ENCODE measurements at regions not wholly inside any gene's neighbourhood (a gene's known extent, or its start where the extent isn't known, plus 50 kb on each side); places are given as distances from the start of the nearest gene placed in this dataset.
"Not testable (repeated sequence)": the region's sequence is repeated elsewhere in the genome, so short reads cannot be mapped to it uniquely, and the experiment has no call there.

DNA sequence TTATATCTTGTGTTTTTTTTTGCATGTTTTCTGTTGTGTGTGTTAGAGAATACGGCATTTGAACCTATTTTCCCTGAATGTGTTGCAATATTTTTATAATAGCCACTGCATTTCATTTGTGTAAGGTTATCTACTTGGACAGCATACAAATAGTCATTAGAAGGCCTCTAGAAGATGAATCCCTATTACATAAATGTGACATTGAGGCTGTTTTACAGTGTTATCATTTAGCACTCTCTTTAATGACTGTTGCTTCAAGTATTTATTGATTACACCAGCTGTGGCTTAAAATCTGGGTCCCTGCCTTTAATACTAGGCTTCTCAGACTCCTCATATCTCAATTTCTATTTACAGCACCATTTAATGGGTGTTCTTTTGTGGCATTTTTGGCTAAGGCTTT, 465.8 kb downstream of the FRK start:
- DNase-seq, result no peak
- no peak overlapping the region for H3K27ac Mint-ChIP-seq

DNA sequence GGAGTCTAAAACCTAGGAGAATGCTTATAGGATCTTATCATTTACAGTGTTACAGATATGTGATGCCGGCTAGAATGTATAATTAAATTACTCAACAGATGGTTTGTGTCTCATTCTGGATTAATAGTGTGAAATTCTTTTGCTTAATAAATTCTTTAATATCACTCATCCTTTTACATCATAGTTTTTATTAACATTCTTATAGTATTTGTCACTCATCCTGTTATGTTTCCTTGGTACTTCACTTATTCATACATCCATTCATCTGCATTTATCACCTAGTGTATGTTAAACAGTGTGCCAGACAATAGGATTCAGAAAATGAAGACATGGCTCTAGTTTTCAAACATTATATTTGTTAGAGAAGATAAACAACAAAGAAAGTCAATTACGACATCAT, 468.7 kb downstream of the FRK start:
- no peaks in the 10 kb centered on the region for H3K36me3 Mint-ChIP-seq (ENCODE audit: insufficient read depth in 2 of 2)
- H3K27me3 Mint-ChIP-seq (ENCODE audit: low read depth), result no peaks in the 10 kb centered on the region
- peaks cover 6 to 8% of the 10 kb centered on the region in 2 donors for H3K9me3 Mint-ChIP-seq
- H3K4me3 Mint-ChIP-seq, result no peak overlapping the region
- DNase-seq (no peak), ATAC-seq (replicated peaks in 1 of 2) (no peak)
- H3K27ac Mint-ChIP-seq, result no peak overlapping the region
- no peaks in the 10 kb centered on the region for H3K4me1 Mint-ChIP-seq (ENCODE audit: low read depth)

More for the DNA sequence above, 465.8 kb downstream of the FRK start:
- Mint-ChIP-seq H3K4me3 (no peak overlapping the region), H3K27me3 (ENCODE audit: low read depth) (no peaks in the 10 kb centered on the region), H3K36me3 (ENCODE audit: insufficient read depth in 2 of 2) (no peaks in the 10 kb centered on the region), H3K9me3 (peaks cover 10 to 12% of the 10 kb centered on the region in 2 donors), H3K4me1 (ENCODE audit: low read depth) (no peaks in the 10 kb centered on the region)
- ATAC-seq (replicated peaks in 1 of 2), result no peak

DNA sequence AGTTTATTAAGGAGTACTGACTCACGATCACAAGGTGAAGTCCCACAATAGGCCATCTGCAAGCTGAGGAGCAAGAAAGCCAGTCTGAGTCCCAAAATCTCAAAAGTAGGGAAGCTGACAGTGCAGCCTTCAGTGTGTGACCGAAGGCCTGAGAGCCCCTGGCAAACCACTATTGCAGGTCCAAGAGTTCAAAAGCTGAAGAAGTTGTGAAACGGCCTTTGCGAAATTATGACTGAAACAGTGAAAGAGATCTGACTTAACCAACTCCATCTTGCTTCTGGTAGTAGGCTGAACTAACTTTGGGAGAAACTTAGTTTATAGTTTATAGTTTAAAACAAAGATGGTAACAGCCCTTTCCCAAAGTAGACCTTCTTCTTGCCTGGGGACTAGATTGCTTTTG, 471.6 kb downstream of the FRK start:
- not testable (repeated sequence) for H3K4me1 Mint-ChIP-seq (ENCODE audit: low read depth); H3K4me3 Mint-ChIP-seq

DNA sequence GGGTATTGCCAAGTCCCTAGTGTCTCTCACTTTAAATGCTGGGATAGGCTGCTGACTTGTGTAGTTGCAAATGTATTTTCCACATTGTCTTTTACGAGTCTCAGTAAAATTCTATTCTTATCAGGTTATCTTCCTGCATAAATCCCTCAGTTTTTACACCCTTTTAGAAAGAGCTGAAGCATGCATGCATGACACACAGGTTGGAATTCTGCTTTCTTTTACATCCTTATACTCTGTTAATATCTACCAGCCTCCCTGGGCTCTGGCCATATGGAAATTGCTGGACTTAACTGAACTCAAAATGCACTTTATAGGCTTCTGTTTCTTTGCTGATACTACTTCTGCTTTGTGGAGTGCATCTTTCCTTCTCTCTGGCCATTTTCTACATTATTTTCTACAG, 477.4 kb downstream of the FRK start:
- no peaks in the 10 kb centered on the region for H3K4me1 Mint-ChIP-seq (ENCODE audit: low read depth)
- H3K36me3 Mint-ChIP-seq (ENCODE audit: insufficient read depth in 2 of 2), result no peaks in the 10 kb centered on the region
- H3K9me3 Mint-ChIP-seq, result peaks cover 3 to 6% of the 10 kb centered on the region in 2 donors
- H3K4me3 Mint-ChIP-seq, result no peak overlapping the region
- DNase-seq (no peak), ATAC-seq (replicated peaks in 1 of 2) (no peak)
- H3K27ac Mint-ChIP-seq, result no peak overlapping the region
- H3K27me3 Mint-ChIP-seq (ENCODE audit: low read depth), result no peaks in the 10 kb centered on the region

More for the DNA sequence above, 471.6 kb downstream of the FRK start:
- not testable (repeated sequence) for H3K36me3 Mint-ChIP-seq (ENCODE audit: insufficient read depth in 2 of 2); ATAC-seq (replicated peaks in 1 of 2); H3K27me3 Mint-ChIP-seq (ENCODE audit: low read depth); H3K27ac Mint-ChIP-seq; DNase-seq
- peaks cover 8 to 10% of the 10 kb centered on the region in 2 donors for H3K9me3 Mint-ChIP-seq

DNA sequence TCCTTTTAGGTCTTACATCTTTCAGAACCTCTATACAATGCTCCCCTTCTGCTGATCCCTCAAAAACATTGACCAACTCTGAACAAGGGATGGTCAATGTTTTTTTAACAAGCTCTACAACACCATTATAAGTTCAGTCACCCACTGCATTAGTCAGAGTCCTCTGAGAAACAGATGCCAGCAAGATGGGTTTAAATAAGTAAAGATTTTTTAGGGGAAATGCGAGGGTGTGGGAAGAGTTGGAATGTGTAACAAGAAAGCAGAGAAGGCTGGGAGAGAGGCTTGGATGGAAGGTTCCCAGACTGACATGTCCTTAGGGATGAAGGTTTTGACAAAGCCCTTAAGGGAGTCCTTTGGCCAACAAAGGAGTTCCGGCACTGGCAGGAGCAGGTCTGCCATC, 478.3 kb downstream of the FRK start:
- Mint-ChIP-seq H3K36me3 (ENCODE audit: insufficient read depth in 2 of 2) (no peaks in the 10 kb centered on the region), H3K4me3 (no peak overlapping the region), H3K9me3 (peaks cover 5 to 9% of the 10 kb centered on the region in 2 donors), H3K27me3 (ENCODE audit: low read depth) (no peaks in the 10 kb centered on the region), H3K4me1 (ENCODE audit: low read depth) (no peaks in the 10 kb centered on the region), H3K27ac (no peak overlapping the region)
- DNase-seq, result no peak
- ATAC-seq (replicated peaks in 1 of 2), result no peak

DNA sequence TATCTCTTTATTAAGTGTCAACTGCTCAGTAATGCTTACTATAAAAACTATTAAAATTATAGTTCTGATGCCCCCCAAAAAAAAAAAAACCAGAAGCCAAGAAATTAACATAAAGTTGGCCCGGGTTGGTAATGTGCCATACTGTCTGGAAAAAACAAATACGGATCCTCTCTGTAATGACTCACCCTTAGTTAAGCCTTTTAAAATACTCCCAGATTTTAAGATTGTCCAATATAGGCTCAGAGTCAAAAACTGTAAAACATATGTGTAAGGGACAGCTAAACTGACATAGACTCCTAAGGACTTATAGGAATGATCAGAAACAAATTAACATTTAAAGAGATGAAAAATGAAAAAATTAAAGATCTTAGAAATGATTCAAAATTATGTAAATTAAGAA, 481.1 kb downstream of the FRK start:
- H3K4me1 Mint-ChIP-seq (ENCODE audit: low read depth); DNase-seq; H3K4me3 Mint-ChIP-seq; H3K27me3 Mint-ChIP-seq (ENCODE audit: low read depth); ATAC-seq (replicated peaks in 1 of 2); H3K27ac Mint-ChIP-seq; H3K36me3 Mint-ChIP-seq (ENCODE audit: insufficient read depth in 2 of 2); H3K9me3 Mint-ChIP-seq: not testable (repeated sequence)

DNA sequence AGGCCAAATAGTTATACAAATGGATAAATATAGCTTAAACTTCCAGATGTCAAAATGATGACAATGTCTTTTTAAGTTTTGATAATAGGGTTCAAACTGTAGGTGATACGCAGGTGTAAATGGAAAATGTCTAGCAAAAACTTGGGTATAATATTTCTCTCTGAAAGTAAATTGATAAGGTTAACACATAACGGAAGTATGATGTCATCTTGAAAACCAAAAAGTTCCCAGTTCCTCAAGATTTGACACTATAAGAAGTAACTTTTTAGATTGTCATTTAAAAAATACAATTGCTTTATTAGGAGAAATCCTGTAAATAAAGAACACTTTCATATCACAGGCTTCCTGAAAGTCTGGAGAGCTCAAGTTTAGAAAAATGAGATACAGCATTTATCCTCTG, 483.4 kb downstream of the FRK start:
- Mint-ChIP-seq H3K36me3 (ENCODE audit: insufficient read depth in 2 of 2) (no peaks in the 10 kb centered on the region), H3K9me3 (peaks cover 2 to 5% of the 10 kb centered on the region in 2 donors), H3K27ac (no peak overlapping the region), H3K4me3 (no peak overlapping the region), H3K27me3 (ENCODE audit: low read depth) (no peaks in the 10 kb centered on the region), H3K4me1 (ENCODE audit: low read depth) (no peaks in the 10 kb centered on the region)
- ATAC-seq (replicated peaks in 1 of 2) (no peak), DNase-seq (no peak)

DNA sequence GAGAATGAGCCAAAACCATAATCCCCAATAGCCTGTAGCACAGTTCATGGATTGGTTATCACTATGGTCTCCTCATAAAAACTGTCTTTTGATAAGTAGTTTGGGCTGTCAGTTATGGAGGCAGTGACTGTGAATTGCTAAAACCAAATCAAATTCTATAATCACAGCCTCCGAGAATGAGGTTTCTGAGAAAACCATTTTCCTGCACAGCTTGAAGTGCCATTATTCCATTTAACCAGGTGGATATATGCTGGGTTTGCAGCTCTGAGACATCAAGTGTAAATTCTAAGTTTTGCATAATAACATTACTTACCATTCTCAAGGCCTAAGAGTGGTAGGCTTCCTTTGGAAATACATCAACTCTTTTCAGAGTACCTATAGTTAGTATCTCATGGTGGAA, 485.4 kb downstream of the FRK start:
- H3K27ac Mint-ChIP-seq, result no peak overlapping the region

DNA sequence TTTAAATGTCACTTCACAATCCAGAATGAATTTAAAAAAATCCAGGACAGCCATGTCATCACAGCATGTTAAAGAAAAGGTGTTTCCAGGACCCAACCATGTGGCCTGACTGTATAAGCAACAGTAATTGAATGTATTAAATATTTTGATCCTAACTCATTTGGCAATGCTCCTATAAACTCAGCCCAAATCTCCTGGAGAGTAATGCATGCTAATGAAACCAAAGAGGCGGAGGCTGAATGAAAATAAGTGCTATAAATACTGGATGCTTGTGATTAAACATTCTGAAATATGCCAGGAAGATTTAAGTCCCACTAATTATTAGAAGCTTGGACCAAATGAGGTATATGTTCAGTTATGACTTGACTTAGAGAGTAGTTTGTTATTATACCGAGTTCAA, 486.8 kb downstream of the FRK start:
- ATAC-seq (replicated peaks in 1 of 2) (no peak), DNase-seq (no peak)
- Mint-ChIP-seq H3K9me3 (peaks cover 2 to 5% of the 10 kb centered on the region in 2 donors), H3K4me3 (no peak overlapping the region), H3K27ac (no peak overlapping the region), H3K4me1 (ENCODE audit: low read depth) (no peaks in the 10 kb centered on the region), H3K36me3 (ENCODE audit: insufficient read depth in 2 of 2) (no peaks in the 10 kb centered on the region), H3K27me3 (ENCODE audit: low read depth) (no peaks in the 10 kb centered on the region)

More for the DNA sequence above, 485.4 kb downstream of the FRK start:
- H3K4me3 Mint-ChIP-seq, result no peak overlapping the region
- H3K4me1 Mint-ChIP-seq (ENCODE audit: low read depth), result no peaks in the 10 kb centered on the region
- no peaks in the 10 kb centered on the region for H3K27me3 Mint-ChIP-seq (ENCODE audit: low read depth)
- DNase-seq (no peak), ATAC-seq (replicated peaks in 1 of 2) (no peak)
- H3K36me3 Mint-ChIP-seq (ENCODE audit: insufficient read depth in 2 of 2), result no peaks in the 10 kb centered on the region
- peaks cover 2 to 3% of the 10 kb centered on the region in 2 donors for H3K9me3 Mint-ChIP-seq

DNA sequence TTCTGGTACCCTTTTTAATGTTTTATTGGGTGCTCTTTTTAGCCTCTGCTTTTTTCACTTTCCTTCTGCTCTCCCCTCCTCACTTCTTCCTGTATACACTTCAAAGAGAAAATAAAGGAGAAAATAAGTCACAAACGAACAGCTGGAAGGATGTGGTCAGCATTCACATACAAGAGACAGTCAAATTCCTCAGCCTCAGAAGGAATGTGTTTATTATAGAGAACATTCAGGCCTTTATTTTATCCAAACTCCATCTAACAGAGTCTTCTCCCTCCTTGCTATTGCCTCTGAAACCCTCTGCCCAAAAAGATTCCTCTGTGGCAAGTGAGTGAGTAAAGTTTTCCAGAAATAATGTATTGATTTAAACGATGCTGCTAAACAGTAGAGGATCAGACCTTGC, 490.4 kb downstream of the FRK start:
- H3K27me3 Mint-ChIP-seq (ENCODE audit: low read depth), result no peaks in the 10 kb centered on the region
- no peaks in the 10 kb centered on the region for H3K36me3 Mint-ChIP-seq (ENCODE audit: insufficient read depth in 2 of 2)
- ATAC-seq (replicated peaks in 1 of 2) (no peak), DNase-seq (no peak)
- H3K9me3 Mint-ChIP-seq, result peaks cover 4 to 5% of the 10 kb centered on the region in 2 donors
- no peaks in the 10 kb centered on the region for H3K4me1 Mint-ChIP-seq (ENCODE audit: low read depth)
- H3K27ac Mint-ChIP-seq, result no peak overlapping the region
- H3K4me3 Mint-ChIP-seq, result no peak overlapping the region

DNA sequence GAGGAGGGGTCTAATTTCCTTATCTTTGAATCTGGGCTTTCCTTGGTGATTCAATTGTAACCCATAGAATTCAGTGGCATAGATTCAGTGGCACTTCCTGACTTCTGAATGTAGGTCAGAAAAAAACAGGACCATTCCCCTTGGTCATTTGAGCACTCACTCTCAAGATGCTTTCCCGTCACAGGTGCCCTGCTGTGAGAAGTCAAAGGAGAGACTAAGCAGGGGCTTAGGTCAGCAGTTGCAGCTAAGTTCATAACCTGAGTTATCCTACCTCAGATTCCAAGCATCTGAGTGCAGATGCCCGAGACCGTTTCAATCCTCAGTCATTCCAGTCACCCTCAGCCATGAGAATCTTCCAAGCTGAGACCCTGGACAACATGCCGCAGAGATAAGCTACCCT, 506.6 kb downstream of the FRK start:
- Mint-ChIP-seq H3K27me3 (ENCODE audit: low read depth) (no peaks in the 10 kb centered on the region), H3K4me3 (no peak overlapping the region)
- no peak for ATAC-seq (replicated peaks in 1 of 2)

DNA sequence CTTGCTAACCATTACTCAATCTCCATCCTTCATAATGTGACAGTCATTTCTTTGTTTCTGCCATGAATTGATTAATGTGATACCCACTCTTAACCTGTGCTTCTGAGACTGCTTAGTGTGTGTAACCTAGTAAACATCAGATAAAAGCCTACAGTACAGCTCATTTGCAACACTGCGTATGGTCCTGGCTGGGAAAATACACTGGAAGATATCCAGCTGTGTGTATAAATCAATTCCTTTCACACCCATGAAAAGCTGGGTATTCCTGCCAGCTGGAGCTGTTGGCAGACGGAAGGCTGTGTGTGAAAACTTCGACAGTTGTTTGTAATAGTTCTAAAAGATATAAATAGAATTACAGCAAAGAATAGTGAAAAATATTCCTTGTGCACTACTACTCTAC, 509.2 kb downstream of the FRK start:
- Mint-ChIP-seq H3K9me3 (peaks cover 8 to 9% of the 10 kb centered on the region in 2 donors), H3K4me1 (ENCODE audit: low read depth) (no peaks in the 10 kb centered on the region), H3K4me3 (no peak overlapping the region), H3K27me3 (ENCODE audit: low read depth) (no peaks in the 10 kb centered on the region), H3K27ac (no peak overlapping the region), H3K36me3 (ENCODE audit: insufficient read depth in 2 of 2) (no peaks in the 10 kb centered on the region)
- DNase-seq, result no peak
- no peak for ATAC-seq (replicated peaks in 1 of 2)

More for the DNA sequence above, 506.6 kb downstream of the FRK start:
- Mint-ChIP-seq H3K4me1 (ENCODE audit: low read depth) (no peaks in the 10 kb centered on the region), H3K27ac (no peak overlapping the region), H3K9me3 (peaks cover 4 to 5% of the 10 kb centered on the region in 2 donors), H3K36me3 (ENCODE audit: insufficient read depth in 2 of 2) (no peaks in the 10 kb centered on the region)
- DNase-seq, result no peak

DNA sequence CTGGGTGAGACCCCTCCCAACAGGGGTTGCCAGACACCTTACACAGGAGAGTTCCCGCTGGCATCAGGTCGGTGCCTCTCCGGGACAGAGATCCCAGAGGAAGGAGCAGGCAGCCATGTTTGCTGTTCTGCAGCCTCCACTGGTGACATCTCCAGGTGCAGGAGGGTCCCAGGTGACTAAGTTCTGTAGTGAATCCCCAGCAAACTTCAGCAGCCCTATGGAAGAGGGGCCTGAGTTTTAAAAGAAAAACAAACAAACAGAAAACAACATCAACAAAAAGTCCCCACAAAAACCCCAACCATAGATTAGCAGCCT, 515.1 kb downstream of the FRK start:
- Mint-ChIP-seq H3K27me3 (ENCODE audit: low read depth) (no peaks in the 10 kb centered on the region), H3K4me1 (ENCODE audit: low read depth) (no peaks in the 10 kb centered on the region), H3K27ac (no peak overlapping the region), H3K36me3 (ENCODE audit: insufficient read depth in 2 of 2) (no peaks in the 10 kb centered on the region), H3K9me3 (peaks cover 9% of the 10 kb centered on the region in 2 donors), H3K4me3 (no peak overlapping the region)
- DNase-seq (no peak), ATAC-seq (replicated peaks in 1 of 2) (no peak)

DNA sequence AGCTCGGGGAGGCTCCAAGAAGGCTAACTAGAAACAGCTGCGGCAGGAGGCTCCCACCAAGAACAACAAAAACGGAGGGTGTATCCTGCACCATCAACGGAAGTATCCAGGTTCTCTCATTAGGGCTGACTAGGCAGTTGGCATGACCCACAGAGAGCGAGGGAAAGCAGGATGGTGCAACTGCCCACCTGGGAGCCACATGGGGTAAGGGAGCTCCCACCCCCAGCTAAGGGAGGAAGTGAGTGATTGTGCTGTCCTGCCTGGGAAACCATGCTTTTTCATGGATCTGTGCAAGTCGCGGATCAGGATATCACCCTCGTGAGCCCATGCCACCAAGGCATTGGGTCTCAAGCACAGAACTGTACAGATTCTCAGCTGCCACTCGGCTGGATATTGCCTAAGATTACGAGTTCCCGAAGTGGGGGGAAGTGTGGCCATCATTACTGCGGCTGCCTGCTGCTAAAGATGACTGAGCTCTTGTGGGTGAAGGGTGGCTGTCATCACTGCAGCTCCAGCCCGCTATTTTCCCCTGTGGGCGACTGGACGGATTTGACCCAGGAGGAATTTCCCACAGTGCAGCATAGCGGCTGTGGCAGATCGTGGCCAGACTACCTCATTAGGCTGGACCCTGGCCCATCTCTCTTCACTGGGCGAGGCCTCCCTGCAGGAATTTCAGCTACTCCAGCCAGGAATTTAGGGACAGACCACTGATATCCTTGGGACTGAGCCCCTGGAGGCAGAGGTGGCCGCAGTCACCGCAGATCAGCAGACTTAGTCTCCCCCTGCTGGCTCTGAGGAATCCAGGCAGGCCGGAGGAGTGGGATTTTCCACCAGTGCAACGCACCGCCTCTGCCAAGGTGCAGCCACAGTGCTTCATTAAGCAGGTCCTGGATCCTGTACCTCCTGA, 515.7 kb downstream of the FRK start:
- H3K27ac Mint-ChIP-seq, result no peak overlapping the region
- peaks cover 9 to 10% of the 10 kb centered on the region in 2 donors for H3K9me3 Mint-ChIP-seq
- H3K4me1 Mint-ChIP-seq (ENCODE audit: low read depth), result no peaks in the 10 kb centered on the region
- no peak for ATAC-seq (replicated peaks in 1 of 2)
- H3K27me3 Mint-ChIP-seq (ENCODE audit: low read depth), result no peaks in the 10 kb centered on the region
- H3K4me3 Mint-ChIP-seq, result no peak overlapping the region
- DNase-seq, result no peak
- H3K36me3 Mint-ChIP-seq (ENCODE audit: insufficient read depth in 2 of 2), result no peaks in the 10 kb centered on the region

Measured in activated T-cell treated with anti-CD3 and anti-CD28 coated beads, Interleukin-2, amount 50 U/mL, for 72 hours (primary cell).